OCI-LY7 (cell line): ENCODE measurements at regions not wholly inside any gene's neighbourhood (a gene's known extent, or its start where the extent isn't known, plus 50 kb on each side); places are given as distances from the start of the nearest gene placed in this dataset.

ENCODE experiments used
- EZH2phosphoT487 ChIP-seq: fragments of 200-600 bp; sonication (generic); IDR thresholded peaks from 2 replicates; pipeline ENCODE4 v1.6.1; 2018; ENCODE audit warnings: low read depth, borderline replicate concordance, mild to moderate bottlenecking, mixed run types, antibody characterized with exemption, low read length, moderate library complexity, mixed read lengths
- TF ChIP-seq, protein P1 (sequence below): fragments of 200-600 bp; sonication (generic); conservative IDR thresholded peaks from 2 replicates; pipeline ENCODE4 v1.5.1; 2014; ENCODE audit warnings: mild to moderate bottlenecking, antibody characterized with exemption, low read length, moderate library complexity, mixed read lengths

DNA sequence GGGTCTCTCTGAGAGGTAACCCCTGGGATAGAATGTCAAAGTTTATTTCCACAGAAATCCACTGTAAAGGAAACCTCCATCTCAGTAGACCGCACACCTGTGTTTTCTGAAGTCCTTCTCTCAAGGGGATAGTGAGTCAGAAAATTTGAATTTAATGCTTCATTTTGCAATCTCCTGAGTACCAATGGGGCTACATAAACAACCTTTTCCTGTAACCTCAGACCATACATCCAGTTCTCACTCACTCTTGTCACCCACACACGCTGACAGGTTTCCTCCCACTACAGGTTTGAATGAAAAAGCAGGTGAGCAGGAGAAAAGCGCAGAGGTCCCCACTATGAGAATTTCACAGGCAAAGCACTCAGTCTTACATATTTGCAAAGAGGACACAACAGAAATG, 165.3 kb upstream of the MCTP2 start:
- TF ChIP-seq, protein P1, sequence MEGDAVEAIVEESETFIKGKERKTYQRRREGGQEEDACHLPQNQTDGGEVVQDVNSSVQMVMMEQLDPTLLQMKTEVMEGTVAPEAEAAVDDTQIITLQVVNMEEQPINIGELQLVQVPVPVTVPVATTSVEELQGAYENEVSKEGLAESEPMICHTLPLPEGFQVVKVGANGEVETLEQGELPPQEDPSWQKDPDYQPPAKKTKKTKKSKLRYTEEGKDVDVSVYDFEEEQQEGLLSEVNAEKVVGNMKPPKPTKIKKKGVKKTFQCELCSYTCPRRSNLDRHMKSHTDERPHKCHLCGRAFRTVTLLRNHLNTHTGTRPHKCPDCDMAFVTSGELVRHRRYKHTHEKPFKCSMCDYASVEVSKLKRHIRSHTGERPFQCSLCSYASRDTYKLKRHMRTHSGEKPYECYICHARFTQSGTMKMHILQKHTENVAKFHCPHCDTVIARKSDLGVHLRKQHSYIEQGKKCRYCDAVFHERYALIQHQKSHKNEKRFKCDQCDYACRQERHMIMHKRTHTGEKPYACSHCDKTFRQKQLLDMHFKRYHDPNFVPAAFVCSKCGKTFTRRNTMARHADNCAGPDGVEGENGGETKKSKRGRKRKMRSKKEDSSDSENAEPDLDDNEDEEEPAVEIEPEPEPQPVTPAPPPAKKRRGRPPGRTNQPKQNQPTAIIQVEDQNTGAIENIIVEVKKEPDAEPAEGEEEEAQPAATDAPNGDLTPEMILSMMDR = no peak
- no peak for TF ChIP-seq EZH2phosphoT487
